ENCODE measurements at regions not wholly inside any gene's neighbourhood (a gene's known extent, or its start where the extent isn't known, plus 50 kb on each side); places are given as distances from the start of the nearest gene placed in this dataset.
A peak's percentile ranks its signal among the peaks of the same experiment; 100 is the strongest.

DNA sequence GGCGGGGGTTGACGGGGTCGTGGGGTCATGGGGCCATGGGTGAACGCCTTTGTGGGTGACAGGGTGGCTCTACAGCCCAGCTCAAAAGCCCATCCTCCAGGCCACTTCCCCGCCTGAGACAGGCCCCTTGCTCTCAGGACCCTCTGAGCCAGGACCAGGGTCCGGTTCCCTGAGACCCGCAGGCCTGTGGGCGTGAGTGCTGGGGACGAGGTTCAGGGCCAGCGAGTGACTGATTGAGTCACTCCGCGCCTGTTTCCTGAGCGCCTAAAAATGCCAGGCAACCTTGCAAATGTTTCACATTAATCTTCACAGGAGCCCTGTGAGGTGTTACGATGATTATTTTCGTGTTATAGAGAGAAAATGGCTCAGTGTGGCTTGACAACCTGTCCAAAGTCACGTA lies 97.8 kb downstream of the ZNF674 start:
- no peak for DNase-seq (ENCODE audit: low read depth in 4 of 4, low spot score in 3 of 4)

DNA sequence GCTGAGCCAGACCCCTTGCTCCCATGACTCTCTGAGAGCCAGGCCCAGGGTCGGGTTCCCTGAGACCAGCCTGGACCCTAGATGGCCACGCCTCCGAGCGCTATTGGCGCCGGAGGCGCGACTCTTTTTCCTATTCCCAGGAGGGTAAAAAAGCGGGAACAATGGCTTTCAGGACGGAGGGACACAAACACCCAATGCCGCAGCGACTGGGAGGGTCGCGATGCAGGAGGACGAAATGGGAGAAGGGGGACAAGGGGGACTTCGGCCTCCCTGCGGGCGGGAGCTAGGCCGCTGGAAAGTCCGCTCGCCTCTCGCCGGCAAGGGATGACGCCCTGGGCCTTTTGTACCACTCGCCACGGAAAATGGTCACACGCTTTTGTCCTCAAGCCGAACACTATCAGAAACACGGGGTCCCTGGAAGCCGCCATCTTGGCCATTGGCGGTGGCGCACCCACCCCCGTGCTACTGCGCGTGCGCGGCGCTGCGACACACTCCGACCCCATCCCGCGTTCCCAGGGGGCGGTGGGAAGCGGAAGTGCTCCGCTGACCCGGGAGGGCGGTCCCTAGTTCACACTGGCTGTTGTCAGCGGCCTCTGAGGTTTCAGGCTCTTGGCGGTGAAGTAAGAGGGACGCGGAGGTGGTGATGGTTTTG lies 98.4 kb downstream of the ZNF674 start:
- peak; percentile 60 to 72 (median 63) for DNase-seq (ENCODE audit: low read depth in 4 of 4, low spot score in 3 of 4)

DNA sequence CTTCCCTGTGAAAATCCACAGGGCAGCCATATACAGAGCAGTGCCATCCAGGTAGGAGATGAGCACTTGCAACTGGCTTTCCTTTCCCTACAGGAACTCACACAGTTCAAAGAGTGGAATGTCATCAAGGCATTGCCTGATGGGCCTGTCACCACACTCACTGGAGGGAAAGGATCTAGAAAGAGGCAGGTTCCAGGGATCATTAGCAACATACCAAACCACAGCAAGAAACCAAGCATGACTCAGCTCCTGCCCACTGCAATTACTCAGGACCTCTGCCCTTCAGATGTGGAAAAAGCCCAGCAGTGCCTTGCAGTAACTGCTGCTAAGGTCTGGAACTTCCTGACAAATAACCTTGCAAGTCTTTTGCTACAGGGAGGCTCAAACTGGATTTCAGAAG lies 101.2 kb downstream of the ZNF674 start:
- no peak for DNase-seq (ENCODE audit: low read depth in 4 of 4, low spot score in 3 of 4)

DNA sequence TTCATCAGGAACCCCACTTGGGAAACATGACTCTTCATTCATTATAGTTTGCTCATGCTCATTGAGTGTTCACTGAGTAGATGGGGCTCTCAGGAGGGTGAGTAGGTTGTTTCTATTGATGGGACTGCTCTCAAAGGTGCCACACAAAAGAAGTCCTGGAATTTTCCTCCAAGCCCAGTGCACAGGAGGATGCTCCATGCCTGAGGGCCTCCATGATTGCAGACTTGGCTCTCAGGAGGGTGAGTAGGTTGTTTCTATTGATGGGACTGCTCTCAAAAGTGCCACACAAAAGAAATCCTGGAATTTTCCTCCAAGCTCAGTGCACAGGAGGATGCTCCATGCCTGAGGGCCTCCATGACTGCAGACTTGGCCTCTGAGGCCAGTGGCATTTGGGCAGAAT lies 108.5 kb downstream of the ZNF674 start:
- DNase-seq (ENCODE audit: low read depth in 4 of 4, low spot score in 3 of 4): no peak

DNA sequence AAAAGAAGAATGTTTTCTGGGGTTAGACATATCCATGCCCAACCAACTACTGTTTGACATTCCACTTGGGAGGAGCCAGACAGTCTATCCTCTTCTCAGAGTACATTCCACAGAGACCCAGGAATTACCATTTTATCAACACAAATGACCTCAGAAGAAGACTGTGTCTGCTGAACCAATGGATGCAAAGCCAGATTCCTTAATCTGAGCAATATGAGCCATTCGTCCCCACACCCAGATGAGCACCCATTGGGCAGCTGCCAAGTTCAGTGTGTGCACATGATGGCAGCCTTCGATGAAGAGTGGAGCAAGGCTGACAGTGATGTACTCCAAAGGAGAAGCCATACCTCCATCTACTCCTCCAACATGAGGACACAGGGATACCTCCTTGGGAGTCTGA lies 111.3 kb downstream of the ZNF674 start:
- DNase-seq (ENCODE audit: low read depth in 4 of 4, low spot score in 3 of 4): no peak

DNA sequence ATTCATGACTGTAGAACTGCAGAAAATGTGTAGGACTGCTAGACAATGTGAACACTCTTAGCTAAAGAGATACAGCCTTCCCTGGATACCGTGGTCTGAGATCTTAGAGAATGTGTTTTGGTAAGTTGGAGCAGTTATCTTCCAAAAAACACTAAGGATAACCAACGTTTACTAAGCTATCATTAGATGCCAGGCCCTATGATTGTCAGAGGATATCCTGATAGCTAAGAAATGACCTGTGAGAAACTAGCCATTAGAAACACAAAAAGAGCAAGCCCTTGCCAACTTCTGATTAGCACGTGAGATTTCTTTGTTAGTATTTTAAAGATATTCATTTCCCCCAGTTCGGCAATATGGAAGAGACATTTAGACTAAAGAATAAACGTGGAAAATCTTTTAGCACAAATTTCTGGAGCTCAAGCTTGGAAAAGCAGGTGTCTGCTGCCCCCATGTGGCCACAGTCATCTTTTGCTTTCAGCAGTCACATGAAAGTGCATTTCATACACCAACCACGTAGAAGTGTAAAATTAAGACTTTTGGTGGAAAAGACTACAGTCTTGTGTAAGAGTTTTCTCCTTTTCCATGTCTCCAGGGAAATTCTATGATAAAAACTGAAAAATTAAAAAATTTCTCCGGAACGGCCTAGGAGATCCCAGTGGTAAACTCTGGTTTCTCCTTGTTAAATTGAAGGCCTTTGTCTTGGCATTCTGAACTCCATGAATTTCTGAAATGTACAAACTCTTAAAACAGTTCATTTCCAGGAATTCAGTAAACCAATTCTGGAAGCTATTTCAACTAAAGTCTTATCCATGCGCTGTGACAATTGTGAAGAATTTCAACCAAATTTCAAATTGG lies 136.4 kb downstream of the ZNF674 start:
- DNase-seq (ENCODE audit: low read depth in 4 of 4, low spot score in 3 of 4): peak in 3 of 4 donors; percentile 22 to 32 (median 31)

DNA sequence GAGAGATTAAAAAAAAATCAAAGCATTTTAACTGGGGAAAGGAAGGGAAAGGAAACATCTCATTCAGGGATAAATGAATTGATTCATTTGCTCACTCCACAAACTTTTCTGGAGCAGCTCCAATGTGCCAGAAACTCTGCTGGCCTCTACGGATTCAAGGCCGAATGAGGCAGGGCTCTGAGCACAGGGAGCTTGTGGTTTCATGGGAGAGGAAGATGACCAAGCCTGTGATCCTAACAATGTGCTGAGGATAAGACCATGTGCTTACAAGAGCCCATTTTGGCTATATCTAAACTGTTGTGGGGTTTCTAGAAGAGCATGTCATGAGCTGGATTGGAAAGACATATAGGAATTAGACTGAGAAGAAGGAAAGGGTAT lies 137.5 kb downstream of the ZNF674 start:
- no peak for DNase-seq (ENCODE audit: low read depth in 4 of 4, low spot score in 3 of 4)

DNA sequence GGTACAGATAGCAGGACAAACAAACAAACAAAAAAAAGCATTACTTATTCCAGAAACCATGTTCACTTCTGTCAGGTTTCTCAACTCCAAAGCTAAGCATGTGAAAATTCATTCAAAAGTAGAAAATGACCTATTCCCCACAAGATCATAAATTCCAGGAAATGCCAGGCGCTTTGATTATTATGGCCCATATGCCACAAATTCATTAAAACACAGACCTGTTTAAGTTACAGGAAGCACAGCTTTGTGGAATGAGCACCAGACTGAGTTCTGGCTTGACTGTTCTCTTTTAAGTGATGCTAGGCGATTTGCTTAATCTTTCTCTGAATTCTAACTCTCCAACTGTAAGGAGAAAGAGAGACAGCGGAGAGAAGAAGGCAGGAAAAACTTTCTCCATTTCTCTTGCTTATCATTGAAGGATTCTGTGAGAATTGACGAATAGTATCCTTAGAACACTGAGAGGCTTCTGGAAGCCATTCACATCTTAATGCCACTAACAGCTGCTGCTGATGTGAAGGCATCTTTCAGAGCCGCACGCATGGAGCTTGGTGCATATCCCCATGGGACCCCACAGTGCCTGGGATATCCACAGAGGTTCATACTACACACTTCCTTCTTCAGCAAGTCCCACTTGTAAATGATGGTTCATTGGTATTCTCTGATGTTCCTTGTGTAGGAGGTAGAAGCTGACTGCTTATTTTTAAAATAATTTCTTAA lies 138.0 kb downstream of the ZNF674 start:
- no peak for DNase-seq (ENCODE audit: low read depth in 4 of 4, low spot score in 3 of 4)

DNA sequence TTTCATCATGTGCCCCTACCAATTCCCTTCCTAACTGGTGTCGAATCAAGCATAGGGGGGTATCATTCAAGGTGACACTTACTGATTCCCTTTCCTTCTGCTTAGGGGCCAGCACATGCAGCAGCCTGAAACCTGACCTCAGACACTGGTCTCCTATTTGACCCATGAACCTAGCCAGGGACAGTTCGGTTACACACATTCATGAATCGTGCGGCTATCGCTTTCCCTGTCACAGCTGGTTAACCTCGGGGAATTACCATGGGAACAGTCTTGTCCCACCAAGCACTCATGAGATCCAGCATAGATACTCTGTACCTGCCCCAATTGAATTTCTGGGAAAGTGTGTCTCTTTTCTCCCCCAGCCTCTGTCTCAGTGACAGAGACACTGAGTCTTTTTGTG lies 140.4 kb downstream of the ZNF674 start:
- DNase-seq (ENCODE audit: low read depth in 4 of 4, low spot score in 3 of 4): peak in 1 of 4 donors; percentile 40

DNA sequence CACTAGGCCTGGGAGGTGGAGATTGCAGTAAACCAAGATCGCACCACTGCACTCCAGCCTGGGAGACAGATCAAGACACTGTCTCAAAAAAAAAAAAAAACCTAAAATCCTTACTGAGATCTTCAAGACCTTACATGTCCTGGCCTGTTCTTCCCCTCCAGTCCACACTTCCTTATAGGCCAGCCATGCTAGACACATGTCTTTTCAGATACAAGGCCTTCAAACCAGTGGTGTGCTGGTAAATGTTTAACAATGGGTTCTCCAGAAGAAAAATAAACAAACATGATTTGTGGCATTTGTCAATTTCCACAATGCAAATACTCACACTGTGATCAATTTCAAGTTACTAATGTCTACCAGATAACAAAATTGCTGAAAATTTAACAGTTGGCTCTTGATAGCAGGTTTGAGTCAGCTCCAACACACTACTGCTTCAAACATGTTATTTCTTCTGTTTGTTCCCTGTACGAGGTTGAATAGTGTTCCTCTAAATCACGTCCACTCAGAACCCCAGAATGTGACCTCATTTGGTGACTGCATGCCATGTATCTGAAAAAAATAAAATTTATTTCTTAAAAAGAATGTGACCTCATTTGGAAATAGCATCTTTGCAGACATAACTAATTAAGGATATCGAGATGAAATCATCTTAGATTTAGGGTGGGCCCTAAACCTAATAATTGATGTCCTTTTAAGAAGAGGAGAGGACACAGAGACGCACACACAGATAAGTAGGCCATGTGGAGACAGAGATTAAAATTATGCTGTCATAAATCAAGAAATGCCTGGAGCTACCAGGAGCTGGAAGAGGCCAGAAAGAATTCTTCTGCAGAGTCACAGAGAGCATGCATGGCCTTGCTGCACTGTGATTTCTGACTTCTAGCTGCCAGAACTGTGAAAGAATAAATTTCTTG lies 144.4 kb downstream of the ZNF674 start:
- no peak for DNase-seq (ENCODE audit: low read depth in 4 of 4, low spot score in 3 of 4)

DNA sequence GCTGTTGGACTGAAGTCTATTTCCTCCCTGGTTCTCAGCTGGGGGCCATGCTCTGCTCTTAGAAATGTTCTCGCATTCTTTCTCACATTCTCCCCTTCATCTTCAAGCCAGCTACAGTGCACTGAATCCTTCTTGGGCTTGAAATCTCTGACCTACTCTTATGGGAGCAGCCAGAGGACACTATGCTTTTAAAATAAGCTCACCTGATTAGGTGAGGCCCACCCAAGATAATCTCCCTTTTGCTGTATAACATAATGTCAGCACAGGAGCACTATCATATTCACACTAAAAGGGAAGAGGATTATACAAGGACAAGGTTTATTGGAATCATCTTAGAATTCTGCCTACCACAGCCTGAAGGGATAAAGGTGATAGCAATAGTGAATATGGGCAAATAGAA lies 146.3 kb downstream of the ZNF674 start:
- DNase-seq (ENCODE audit: low read depth in 4 of 4, low spot score in 3 of 4): no peak

DNA sequence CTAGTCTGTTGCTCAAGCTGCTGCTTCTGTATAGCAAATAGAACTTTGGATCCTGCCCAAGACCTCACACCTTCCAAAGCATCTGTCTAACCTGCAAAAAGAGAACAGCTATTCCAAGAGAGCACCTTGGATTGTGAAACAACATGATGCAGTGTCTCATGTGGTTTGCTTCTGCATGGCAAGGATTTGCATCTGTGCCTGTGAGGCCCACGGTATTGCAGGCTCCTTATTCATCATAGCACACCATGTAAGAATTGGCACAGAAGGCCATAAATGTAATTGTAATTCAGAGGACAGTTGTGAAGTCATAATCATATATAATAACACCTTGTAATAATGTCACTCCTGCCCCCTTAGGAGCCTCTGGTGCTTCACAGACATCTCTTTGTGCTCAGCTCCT lies 147.1 kb downstream of the ZNF674 start:
- no peak for DNase-seq (ENCODE audit: low read depth in 4 of 4, low spot score in 3 of 4)

DNA sequence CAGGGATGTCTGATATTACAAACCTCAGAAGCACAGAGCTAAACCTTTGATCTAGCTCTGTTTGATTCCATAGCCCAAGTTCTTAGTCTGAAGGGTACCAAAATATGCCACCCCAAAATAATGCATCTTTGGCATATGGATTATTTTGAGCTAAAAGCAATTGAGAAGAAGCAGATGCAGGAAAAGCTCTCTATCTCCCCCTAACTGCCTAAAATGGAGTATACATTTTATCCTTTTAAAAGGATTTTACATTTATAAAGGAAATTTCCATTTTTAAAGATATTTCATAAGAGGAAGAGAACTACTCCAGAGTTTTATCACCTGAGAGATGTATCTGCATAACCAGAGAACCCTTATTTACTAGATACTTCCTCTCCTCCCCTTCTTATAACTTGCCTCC lies 158.7 kb downstream of the ZNF674 start:
- no peak for DNase-seq (ENCODE audit: low read depth in 4 of 4, low spot score in 3 of 4)

DNA sequence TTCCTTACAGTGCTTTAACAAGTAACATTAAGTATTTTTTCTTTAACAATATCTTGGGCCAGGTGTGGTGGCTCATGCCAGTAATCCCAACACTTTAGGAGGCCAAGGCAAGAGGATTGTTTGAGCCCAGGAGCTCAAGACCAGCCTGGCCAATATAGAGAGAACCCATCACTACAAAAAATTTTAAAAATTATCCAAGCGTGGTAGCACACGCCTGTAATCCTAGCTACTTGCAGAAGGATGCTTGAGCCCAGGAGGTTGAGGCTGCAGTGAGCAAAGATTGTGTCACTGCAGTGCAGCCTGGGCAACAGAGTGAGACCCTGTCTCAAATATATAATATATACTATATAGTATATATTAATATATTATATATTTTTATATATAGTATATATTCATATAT lies 162.2 kb downstream of the ZNF674 start:
- DNase-seq (ENCODE audit: low read depth in 4 of 4, low spot score in 3 of 4): no peak

DNA sequence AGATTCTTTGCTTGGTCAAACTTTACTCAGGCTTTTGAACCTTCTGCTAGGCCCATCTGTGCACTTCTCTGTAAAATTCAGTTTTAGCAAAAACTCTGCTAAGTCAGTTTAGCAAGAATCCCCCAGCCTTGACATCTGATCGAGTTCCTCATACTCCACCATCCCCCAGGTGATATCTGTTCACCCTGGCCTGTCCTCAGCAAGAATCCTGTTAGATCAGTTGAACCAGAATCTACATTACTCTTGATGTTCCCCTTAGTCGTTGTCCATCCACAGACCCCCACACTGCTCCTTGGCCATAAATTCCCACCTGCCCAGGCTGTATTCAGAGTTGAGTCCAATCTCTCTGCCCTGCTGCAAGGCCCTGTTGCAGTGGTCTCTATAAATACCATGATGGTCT lies 162.6 kb downstream of the ZNF674 start:
- no peak for DNase-seq (ENCODE audit: low read depth in 4 of 4, low spot score in 3 of 4)

DNA sequence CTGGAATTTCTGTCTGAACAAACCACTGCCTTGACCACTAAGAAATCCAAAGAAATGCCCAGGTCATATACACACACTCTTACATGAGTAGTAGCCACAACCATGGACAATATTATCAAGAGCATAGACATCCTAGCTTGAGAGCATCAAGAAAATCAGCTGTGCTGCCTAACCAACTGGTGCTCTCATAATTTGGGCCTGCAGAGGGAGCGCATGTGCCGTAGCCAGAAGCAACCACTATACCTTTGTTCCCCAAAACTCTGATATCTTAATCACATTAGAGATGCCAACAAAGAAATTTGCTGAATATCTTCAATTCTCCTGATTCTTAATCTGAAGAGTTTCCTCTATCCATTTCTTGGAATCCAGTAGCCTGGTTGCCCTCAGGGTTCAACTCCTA lies 163.6 kb downstream of the ZNF674 start:
- no peak for DNase-seq (ENCODE audit: low read depth in 4 of 4, low spot score in 3 of 4)

DNA sequence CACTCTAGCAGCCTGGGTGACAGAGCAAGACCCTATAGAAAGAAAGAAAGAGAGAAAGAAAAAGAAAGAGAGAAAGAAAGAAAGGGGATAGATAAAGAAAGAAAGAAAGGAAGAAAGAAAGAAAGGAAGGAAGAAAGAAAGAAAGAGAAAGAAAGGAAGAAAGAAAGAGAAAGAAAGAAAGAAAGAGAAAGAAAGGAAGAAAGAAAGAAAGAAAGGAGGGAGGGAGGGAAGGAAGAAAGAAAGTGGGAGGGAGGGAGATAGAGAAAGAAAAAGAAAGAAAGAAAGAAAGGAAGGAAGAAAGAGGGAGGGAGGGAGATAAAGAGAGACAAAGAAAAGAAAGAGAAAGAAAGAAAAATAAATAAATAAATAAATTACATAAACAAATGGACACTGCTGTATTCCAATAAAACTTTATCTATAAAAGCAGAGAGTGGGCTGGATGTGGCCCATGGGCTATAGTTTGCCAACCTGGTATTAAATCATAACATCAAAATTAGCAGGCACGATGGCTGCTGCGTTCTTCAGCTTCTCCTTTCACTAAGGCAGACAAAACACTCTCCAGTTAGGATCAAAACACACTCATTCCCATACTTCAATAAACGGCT lies 165.0 kb downstream of the ZNF674 start:
- DNase-seq (ENCODE audit: low read depth in 4 of 4, low spot score in 3 of 4): no peak

DNA sequence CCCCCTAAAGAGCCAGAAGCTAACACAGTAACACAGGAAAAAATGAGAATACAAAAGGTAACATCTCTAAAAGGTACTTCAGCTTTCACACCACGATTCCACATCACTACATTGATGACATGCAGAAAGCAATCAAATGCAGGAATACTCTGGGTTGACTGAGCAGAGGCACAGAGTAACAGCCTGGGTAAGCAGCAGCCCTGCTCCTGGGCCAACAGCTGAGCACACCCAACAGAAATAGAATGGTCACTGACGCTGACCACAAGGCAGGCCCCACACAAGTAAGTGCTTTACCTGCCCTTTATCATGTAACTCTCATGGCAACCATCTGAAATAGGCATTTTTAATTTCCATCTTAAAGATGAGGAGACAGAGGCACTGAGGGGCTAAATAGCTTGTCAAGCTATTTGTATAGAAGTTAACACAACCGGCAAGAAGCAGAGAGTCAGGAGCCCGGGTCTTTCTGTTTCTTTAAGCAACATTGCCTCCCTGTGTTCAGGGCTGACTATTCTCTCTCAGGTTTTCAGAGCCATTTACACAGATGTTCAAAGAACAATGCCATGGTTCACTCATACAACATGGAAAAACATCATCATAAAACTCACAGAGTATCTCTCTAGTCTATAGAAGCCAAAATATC lies 168.9 kb downstream of the ZNF674 start:
- DNase-seq (ENCODE audit: low read depth in 4 of 4, low spot score in 3 of 4): peak in 1 of 4 donors; percentile 39

DNA sequence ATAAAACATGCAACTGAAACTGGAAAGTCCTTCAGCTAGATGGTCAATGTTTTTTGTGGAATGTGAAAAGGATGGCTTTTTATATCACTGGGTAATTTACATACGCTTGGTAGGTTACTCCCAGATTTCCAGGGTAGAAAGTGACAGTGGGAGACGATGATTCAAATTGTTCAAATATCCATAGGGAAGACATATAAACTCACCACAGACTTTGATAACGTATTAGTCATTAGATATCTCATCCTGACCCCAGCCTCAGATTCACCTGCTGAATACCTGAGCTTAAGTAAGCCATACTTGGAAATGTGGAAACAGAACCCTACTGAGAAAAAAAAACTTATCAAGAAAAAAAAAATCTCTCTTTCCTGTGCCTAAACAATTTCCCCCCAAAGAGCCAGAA lies 169.4 kb downstream of the ZNF674 start:
- no peak for DNase-seq (ENCODE audit: low read depth in 4 of 4, low spot score in 3 of 4)

DNA sequence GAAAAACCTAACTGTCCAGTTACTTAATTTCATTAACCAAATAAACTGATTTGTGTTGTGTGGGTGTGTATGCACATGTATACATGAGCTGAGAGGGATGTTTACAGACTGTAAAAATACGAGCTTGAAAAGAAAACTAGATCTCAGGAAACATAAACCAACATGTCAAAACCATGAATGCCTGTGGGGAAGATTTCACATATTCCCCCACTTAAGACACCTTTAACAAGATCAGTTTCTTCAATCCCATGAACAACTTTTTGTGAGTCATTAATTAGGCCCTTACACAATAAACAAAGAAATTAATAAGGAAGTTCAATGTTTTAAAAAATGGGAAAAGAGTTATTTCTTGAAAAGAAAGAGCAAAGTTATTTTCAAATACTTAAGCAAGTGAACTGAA lies 170.8 kb downstream of the ZNF674 start:
- DNase-seq (ENCODE audit: low read depth in 4 of 4, low spot score in 3 of 4): no peak

Measured in left renal pelvis (tissue), 4 donors.